ENCODE measurements at regions not wholly inside any gene's neighbourhood (a gene's known extent, or its start where the extent isn't known, plus 50 kb on each side); places are given as distances from the start of the nearest gene placed in this dataset.

- Histone ChIP-seq H3K4me3 (replicated peaks; ENCODE audit: low read depth, low read length) (no peak overlapping the region), H3K27me3 (replicated peaks; ENCODE audit: control insufficient read depth, insufficient read depth, low read length) (no peaks in the 10 kb centered on the region), H3K36me3 (ENCODE audit: control insufficient read depth, insufficient read depth, low read length) (no peaks in the 10 kb centered on the region)
- DNase-seq (ENCODE audit: extremely low read depth, insufficient read length): no peak
- TF ChIP-seq CTCF (IDR thresholded peaks at IDR 0.05; ENCODE audit: insufficient read depth, low read length, poor library complexity, severe bottlenecking): no peak
Observed at GRCh38 chr14:43540948-43541347, 966.1 kb downstream of the FSCB start.

GRCh38 chr14:43539210-43539609, 967.9 kb downstream of the FSCB start:
- no peak for TF ChIP-seq CTCF (IDR thresholded peaks at IDR 0.05; ENCODE audit: insufficient read depth, low read length, poor library complexity, severe bottlenecking)
- H3K4me3 ChIP-seq (replicated peaks; ENCODE audit: low read depth, low read length): no peak overlapping the region
- no peak for DNase-seq (ENCODE audit: extremely low read depth, insufficient read length)
- H3K36me3 ChIP-seq (ENCODE audit: control insufficient read depth, insufficient read depth, low read length): no peaks in the 10 kb centered on the region
- H3K27me3 ChIP-seq (replicated peaks; ENCODE audit: control insufficient read depth, insufficient read depth, low read length): no peaks in the 10 kb centered on the region

- TF ChIP-seq CTCF (IDR thresholded peaks at IDR 0.05; ENCODE audit: insufficient read depth, low read length, poor library complexity, severe bottlenecking): no peak
- DNase-seq (ENCODE audit: extremely low read depth, insufficient read length): no peak
- no peak overlapping the region for H3K4me3 ChIP-seq (replicated peaks; ENCODE audit: low read depth, low read length)
- H3K36me3 ChIP-seq (ENCODE audit: control insufficient read depth, insufficient read depth, low read length): no peaks in the 10 kb centered on the region
- H3K27me3 ChIP-seq (replicated peaks; ENCODE audit: control insufficient read depth, insufficient read depth, low read length): no peaks in the 10 kb centered on the region
Observed at GRCh38 chr14:43535231-43535838, 971.7 kb downstream of the FSCB start.

DNA sequence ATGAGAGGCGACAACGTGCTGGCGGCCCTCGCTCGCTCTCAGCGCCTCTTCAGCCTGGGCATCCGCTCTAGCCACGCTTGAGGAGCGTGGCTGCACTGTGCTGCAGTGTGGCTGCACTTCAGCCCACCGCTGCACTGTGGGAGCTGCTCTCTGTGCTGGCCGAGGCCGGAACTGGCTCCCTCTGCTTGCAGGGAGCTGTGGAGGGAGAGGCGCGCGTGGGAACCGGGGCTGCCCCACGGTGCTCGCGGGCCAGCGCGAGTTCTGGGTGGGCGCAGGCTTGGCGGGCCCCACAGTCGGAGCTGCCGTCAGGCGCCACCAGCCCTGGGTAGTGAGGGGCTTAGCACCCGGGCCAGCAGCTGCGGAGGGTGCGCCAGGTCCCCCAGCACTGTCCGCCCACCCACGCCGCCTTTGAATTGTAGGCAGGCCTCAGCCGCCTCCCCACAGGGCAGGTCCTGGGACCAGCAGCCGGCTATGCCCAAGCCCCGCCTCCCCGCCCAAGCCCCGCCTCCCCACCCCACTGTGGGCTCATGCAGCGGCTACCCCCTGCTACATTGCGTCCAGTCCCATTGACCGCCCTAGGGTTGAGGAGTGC, 974.2 kb downstream of the FSCB start:
- no peak for DNase-seq (ENCODE audit: extremely low read depth, insufficient read length)
- no peaks in the 10 kb centered on the region for H3K27me3 ChIP-seq (replicated peaks; ENCODE audit: control insufficient read depth, insufficient read depth, low read length)
- H3K4me3 ChIP-seq (replicated peaks; ENCODE audit: low read depth, low read length): no peak overlapping the region
- H3K36me3 ChIP-seq (ENCODE audit: control insufficient read depth, insufficient read depth, low read length): no peaks in the 10 kb centered on the region
- TF ChIP-seq CTCF (IDR thresholded peaks at IDR 0.05; ENCODE audit: insufficient read depth, low read length, poor library complexity, severe bottlenecking): no peak

- no peak for DNase-seq (ENCODE audit: extremely low read depth, insufficient read length)
- TF ChIP-seq CTCF (IDR thresholded peaks at IDR 0.05; ENCODE audit: insufficient read depth, low read length, poor library complexity, severe bottlenecking): no peak
- no peaks in the 10 kb centered on the region for H3K36me3 ChIP-seq (ENCODE audit: control insufficient read depth, insufficient read depth, low read length)
- H3K27me3 ChIP-seq (replicated peaks; ENCODE audit: control insufficient read depth, insufficient read depth, low read length): no peaks in the 10 kb centered on the region
- no peak overlapping the region for H3K4me3 ChIP-seq (replicated peaks; ENCODE audit: low read depth, low read length)
Observed at GRCh38 chr14:43528321-43528720, 978.8 kb downstream of the FSCB start.

All from GM06990 (cell line).